ENCODE measurements at regions not wholly inside any gene's neighbourhood (a gene's known extent, or its start where the extent isn't known, plus 50 kb on each side); places are given as distances from the start of the nearest gene placed in this dataset.

GRCh38 chr3:132800958-132801357 lies 78.7 kb upstream of the NPHP3 start:
- H3K4me3 ChIP-seq (replicated peaks; ENCODE audit: low read depth, low read length), result no peak overlapping the region
- TF ChIP-seq CTCF (IDR thresholded peaks at IDR 0.05; ENCODE audit: low read depth, low read length, missing control alignments), result no peak

GRCh38 chr3:132790806-132791205 lies 68.6 kb upstream of the NPHP3 start:
- no peak for DNase-seq (ENCODE audit: extremely low read depth, low read depth)

More at GRCh38 chr3:132800958-132801357, 78.7 kb upstream of the NPHP3 start:
- no peak for DNase-seq (ENCODE audit: extremely low read depth, low read depth)

GRCh38 chr3:132789959-132790358 lies 67.8 kb upstream of the NPHP3 start:
- DNase-seq (ENCODE audit: extremely low read depth, low read depth), result no peak
- no peak for TF ChIP-seq CTCF (IDR thresholded peaks at IDR 0.05; ENCODE audit: low read depth, low read length, missing control alignments)
- H3K4me3 ChIP-seq (replicated peaks; ENCODE audit: low read depth, low read length), result no peak overlapping the region

More at GRCh38 chr3:132790806-132791205, 68.6 kb upstream of the NPHP3 start:
- H3K4me3 ChIP-seq (replicated peaks; ENCODE audit: low read depth, low read length), result no peak overlapping the region
- TF ChIP-seq CTCF (IDR thresholded peaks at IDR 0.05; ENCODE audit: low read depth, low read length, missing control alignments), result no peak

GRCh38 chr3:132788301-132788671 lies 66.1 kb upstream of the NPHP3 start:
- peak; percentile 38 for DNase-seq (ENCODE audit: extremely low read depth, low read depth)
- no peak overlapping the region for H3K4me3 ChIP-seq (replicated peaks; ENCODE audit: low read depth, low read length)
- no peak for TF ChIP-seq CTCF (IDR thresholded peaks at IDR 0.05; ENCODE audit: low read depth, low read length, missing control alignments)

- DNase-seq (ENCODE audit: extremely low read depth, low read depth), result no peak
- H3K4me3 ChIP-seq (replicated peaks; ENCODE audit: low read depth, low read length), result no peak overlapping the region
These were observed 65.5 kb upstream of the NPHP3 start for GRCh38 chr3:132787616-132788300.

GRCh38 chr3:132786890-132787289 lies 64.7 kb upstream of the NPHP3 start:
- TF ChIP-seq CTCF (IDR thresholded peaks at IDR 0.05; ENCODE audit: low read depth, low read length, missing control alignments), result no peak
- DNase-seq (ENCODE audit: extremely low read depth, low read depth), result no peak
- H3K4me3 ChIP-seq (replicated peaks; ENCODE audit: low read depth, low read length), result no peak overlapping the region

More at GRCh38 chr3:132787616-132788300, 65.5 kb upstream of the NPHP3 start:
- no peak for TF ChIP-seq CTCF (IDR thresholded peaks at IDR 0.05; ENCODE audit: low read depth, low read length, missing control alignments)

- no peak overlapping the region for H3K4me3 ChIP-seq (replicated peaks; ENCODE audit: low read depth, low read length)
- DNase-seq (ENCODE audit: extremely low read depth, low read depth), result peak; percentile 53
- TF ChIP-seq CTCF (IDR thresholded peaks at IDR 0.05; ENCODE audit: low read depth, low read length, missing control alignments), result no peak
These were observed 63.1 kb upstream of the NPHP3 start for GRCh38 chr3:132785292-132785691.

Measured in HFF-Myc (cell line).